Spleen (tissue), 7 donors: ENCODE measurements at regions not wholly inside any gene's neighbourhood (a gene's known extent, or its start where the extent isn't known, plus 50 kb on each side); places are given as distances from the start of the nearest gene placed in this dataset.

ENCODE experiments used
- CTCF ChIP-seq, 11 experiments: fragments of 200-600 bp in 7 of 11; fragments of 450-650 bp in 4 of 11; sonication (generic) in 4 of 11; IDR thresholded peaks in 8 of 11; conservative IDR thresholded peaks in 3 of 11; 1 replicate in 7 of 11; 2 replicates in 4 of 11; pipeline versions ENCODE4 v1.4.0 to v1.8.0; 2016 to 2021; ENCODE audit warnings: antibody characterized with exemption in 11 of 11, inconsistent platforms in 4 of 11, mild to moderate bottlenecking in 1 of 11
- POLR2A ChIP-seq, 3 donors: fragments of 450-650 bp; IDR thresholded peaks; one replicate each; pipeline ENCODE4 v1.5.1; 2017; ENCODE audit warnings: antibody characterized with exemption in 3 of 3, mild to moderate bottlenecking in 1 of 3
- donor health status: DM: no; HTN: no; CAD: no; lungs with moderate emphysema.
- donor health status: DM: no; HTN: no; CAD: no.
- donor health status: DM: no; HTN: no; CAD: no.

- TF ChIP-seq CTCF (IDR thresholded peaks at IDR 0.05 in 8 of 11, conservative IDR thresholded peaks at IDR 0.05 in 3 of 11) (no peak), POLR2A (IDR thresholded peaks at IDR 0.05) (no peak)
Measured at GRCh38 chr11:23227078-23227445, 366.8 kb upstream of the CCDC179 start.
